Brain microvascular endothelial cell (primary cell): ENCODE measurements at regions not wholly inside any gene's neighbourhood (a gene's known extent, or its start where the extent isn't known, plus 50 kb on each side); places are given as distances from the start of the nearest gene placed in this dataset.

Source experiments
- DNase-seq: peaks from one replicate; pipeline ENCODE4 v3.0.0-alpha.2; 2020
- H3K27ac ChIP-seq: fragments of 250-450 bp; sonication (Bioruptor Pico); 2 replicates; pipeline ENCODE4 v1.5.1; 2020; ENCODE audit warnings: mild to moderate bottlenecking, moderate library complexity
- H3K27me3 ChIP-seq: fragments of 250-450 bp; sonication (Bioruptor Pico); replicated peaks from 2 replicates; pipeline ENCODE4 v1.5.1; 2020; ENCODE audit warnings: mild to moderate bottlenecking
- H3K36me3 ChIP-seq: fragments of 250-450 bp; sonication (Bioruptor Pico); replicated peaks from 2 replicates; pipeline ENCODE4 v1.5.1; 2020; ENCODE audit warnings: mild to moderate bottlenecking
- H3K4me3 ChIP-seq: 2 replicates; pipeline ENCODE4 v1.5.1; 2011; ENCODE audit warnings: low read depth, mild to moderate bottlenecking, control low read depth, low read length, moderate library complexity
- in situ Hi-C: cut with HindIII; loops from 2 replicates; pipeline ENCODE4 v1.10.0; 2017; ENCODE audit warnings: low sequenced_read_pairs, low pct_ligation_motif_present
- TF ChIP-seq, protein P1 (sequence below): IDR thresholded peaks from 2 replicates; pipeline ENCODE4 v1.5.1; 2011; ENCODE audit warnings: low read depth, mild to moderate bottlenecking, moderate library complexity, low read length, control low read depth, inconsistent platforms; ENCODE audit errors: missing control alignments

- Histone ChIP-seq H3K4me3 (no peak overlapping the region), H3K36me3 (no peaks in the 10 kb centered on the region), H3K27ac (no peak overlapping the region), H3K27me3 (no peaks in the 10 kb centered on the region)
- no peak for DNase-seq
- TF ChIP-seq, protein P1, sequence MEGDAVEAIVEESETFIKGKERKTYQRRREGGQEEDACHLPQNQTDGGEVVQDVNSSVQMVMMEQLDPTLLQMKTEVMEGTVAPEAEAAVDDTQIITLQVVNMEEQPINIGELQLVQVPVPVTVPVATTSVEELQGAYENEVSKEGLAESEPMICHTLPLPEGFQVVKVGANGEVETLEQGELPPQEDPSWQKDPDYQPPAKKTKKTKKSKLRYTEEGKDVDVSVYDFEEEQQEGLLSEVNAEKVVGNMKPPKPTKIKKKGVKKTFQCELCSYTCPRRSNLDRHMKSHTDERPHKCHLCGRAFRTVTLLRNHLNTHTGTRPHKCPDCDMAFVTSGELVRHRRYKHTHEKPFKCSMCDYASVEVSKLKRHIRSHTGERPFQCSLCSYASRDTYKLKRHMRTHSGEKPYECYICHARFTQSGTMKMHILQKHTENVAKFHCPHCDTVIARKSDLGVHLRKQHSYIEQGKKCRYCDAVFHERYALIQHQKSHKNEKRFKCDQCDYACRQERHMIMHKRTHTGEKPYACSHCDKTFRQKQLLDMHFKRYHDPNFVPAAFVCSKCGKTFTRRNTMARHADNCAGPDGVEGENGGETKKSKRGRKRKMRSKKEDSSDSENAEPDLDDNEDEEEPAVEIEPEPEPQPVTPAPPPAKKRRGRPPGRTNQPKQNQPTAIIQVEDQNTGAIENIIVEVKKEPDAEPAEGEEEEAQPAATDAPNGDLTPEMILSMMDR: no peak
- in situ Hi-C loops: no loop called here
Observed at GRCh38 chr17:33749171-33749570, 456.1 kb upstream of the ASIC2 start.

- peak; percentile 55 for DNase-seq
- in situ Hi-C loops: no loop called here
- H3K36me3 ChIP-seq: no peaks in the 10 kb centered on the region
- no peaks in the 10 kb centered on the region for H3K27me3 ChIP-seq
- H3K27ac ChIP-seq: no peak overlapping the region
- no peak overlapping the region for H3K4me3 ChIP-seq
- TF ChIP-seq, protein P1: peak; percentile 94
Observed at GRCh38 chr17:33750943-33751701, 458.0 kb upstream of the ASIC2 start.

- DNase-seq: no peak
- TF ChIP-seq, protein P1: no peak
- Histone ChIP-seq H3K27me3 (no peaks in the 10 kb centered on the region), H3K4me3 (no peak overlapping the region), H3K27ac (no peak overlapping the region), H3K36me3 (no peaks in the 10 kb centered on the region)
- in situ Hi-C loops: no loop called here
Observed at GRCh38 chr17:33751702-33752065, 458.6 kb upstream of the ASIC2 start.

DNA sequence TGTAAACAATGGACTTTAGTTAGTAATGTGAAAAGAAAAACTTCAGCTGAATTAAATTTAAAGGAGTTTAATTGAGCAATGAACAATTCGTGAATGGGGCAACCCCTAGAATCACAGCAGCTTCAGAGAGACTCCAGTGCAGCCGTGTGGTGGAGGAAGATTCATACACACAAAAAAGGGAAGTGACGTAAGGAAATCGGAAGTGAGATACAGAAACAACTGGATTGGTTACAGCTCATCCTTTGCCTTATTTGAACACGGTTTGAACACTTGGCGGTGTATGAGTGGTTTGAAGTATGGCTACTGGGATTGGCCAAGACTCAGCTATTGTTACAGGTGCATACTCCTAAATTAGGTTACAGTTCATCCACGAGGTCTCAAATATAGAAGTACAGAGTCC, 460.4 kb upstream of the ASIC2 start:
- no peak for DNase-seq
- Histone ChIP-seq H3K27me3 (no peaks in the 10 kb centered on the region), H3K36me3 (no peaks in the 10 kb centered on the region), H3K27ac (no peak overlapping the region), H3K4me3 (no peak overlapping the region)
- TF ChIP-seq, protein P1: no peak
- in situ Hi-C loops: no loop called here

DNA sequence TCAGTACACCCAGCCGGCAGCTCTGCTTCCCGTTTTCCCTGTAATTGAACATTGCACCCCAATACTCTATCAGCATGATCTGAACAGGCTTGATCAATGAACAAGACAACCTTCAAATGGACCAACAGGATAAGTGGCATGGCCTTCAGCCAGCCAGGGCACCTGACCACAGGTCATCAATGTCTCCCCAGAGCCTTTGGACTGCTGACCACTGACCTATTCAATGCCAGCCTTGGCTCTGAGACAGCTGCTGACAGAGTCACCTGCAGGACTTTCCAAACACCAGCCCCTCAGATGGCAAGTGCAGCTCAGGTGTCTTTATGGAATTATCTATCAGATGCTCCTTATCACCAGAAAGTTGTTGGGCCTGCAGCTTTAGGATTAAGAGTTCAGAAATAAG, 462.9 kb upstream of the ASIC2 start:
- Histone ChIP-seq H3K4me3 (no peak overlapping the region), H3K27me3 (no peaks in the 10 kb centered on the region), H3K36me3 (no peaks in the 10 kb centered on the region), H3K27ac (no peak overlapping the region)
- TF ChIP-seq, protein P1: no peak
- DNase-seq: no peak
- in situ Hi-C loops: no loop called here

GRCh38 chr17:33765871-33766270, 472.8 kb upstream of the ASIC2 start:
- in situ Hi-C loops: no loop called here
- Histone ChIP-seq H3K4me3 (no peak overlapping the region), H3K27me3 (no peaks in the 10 kb centered on the region), H3K36me3 (no peaks in the 10 kb centered on the region), H3K27ac (no peak overlapping the region)
- TF ChIP-seq, protein P1: no peak
- DNase-seq: no peak
